NCI-H446 (cell line): ENCODE measurements at regions not wholly inside any gene's neighbourhood (a gene's known extent, or its start where the extent isn't known, plus 50 kb on each side); places are given as distances from the start of the nearest gene placed in this dataset.

Source experiments
- DNase-seq, 2 experiments: peaks; one replicate each; lab custom pipeline; 2025; lab: John Stamatoyannopoulos, UW

- no peak for DNase-seq
Measured at GRCh38 chr6:37105148-37106050, 64.6 kb upstream of the PIM1 start.

GRCh38 chr6:37106051-37106363 is 63.9 kb upstream of the PIM1 start:
- no peak for DNase-seq

GRCh38 chr6:37106554-37106953 is 63.4 kb upstream of the PIM1 start:
- no peak for DNase-seq

GRCh38 chr6:37106982-37107491 is 62.9 kb upstream of the PIM1 start:
- no peak for DNase-seq

- DNase-seq, result no peak
Measured at GRCh38 chr6:37109714-37110499, 60.0 kb upstream of the PIM1 start.

GRCh38 chr6:37110500-37111461 is 59.2 kb upstream of the PIM1 start:
- DNase-seq, result no peak

- no peak for DNase-seq
Measured at GRCh38 chr6:37113976-37114375, 56.0 kb upstream of the PIM1 start.

GRCh38 chr6:37114612-37115011 is 55.3 kb upstream of the PIM1 start:
- no peak for DNase-seq

- DNase-seq, result no peak
Measured at GRCh38 chr6:37115236-37115895, 54.6 kb upstream of the PIM1 start.

GRCh38 chr6:37116326-37116725 is 53.6 kb upstream of the PIM1 start:
- no peak for DNase-seq

- DNase-seq, result no peak
Measured at GRCh38 chr6:37119387-37119886, 50.5 kb upstream of the PIM1 start.
